Fibroblast of upper back skin (primary cell): ENCODE measurements at regions not wholly inside any gene's neighbourhood (a gene's known extent, or its start where the extent isn't known, plus 50 kb on each side); places are given as distances from the start of the nearest gene placed in this dataset.
A peak's percentile ranks its signal among the peaks of the same experiment; 100 is the strongest.

Experiments used
- DNase-seq: peaks from one replicate; pipeline ENCODE4 v3.0.0-alpha.2; 2013

- DNase-seq = peak; percentile 25
These were observed 236.3 kb downstream of the NFKBIZ start for GRCh38 chr3:102085431-102086176.

- no peak for DNase-seq
These were observed 237.9 kb downstream of the NFKBIZ start for GRCh38 chr3:102087236-102087635.

- no peak for DNase-seq
These were observed 239.9 kb downstream of the NFKBIZ start for GRCh38 chr3:102089239-102089638.

- DNase-seq = peak; percentile 93
These were observed 240.8 kb downstream of the NFKBIZ start for GRCh38 chr3:102089904-102090720.

GRCh38 chr3:102090721-102091045 is 241.4 kb downstream of the NFKBIZ start:
- DNase-seq = peak; percentile 66

GRCh38 chr3:102091358-102091757 is 242.0 kb downstream of the NFKBIZ start:
- no peak for DNase-seq

GRCh38 chr3:102092617-102093466 is 243.5 kb downstream of the NFKBIZ start:
- peak; percentile 75 for DNase-seq

GRCh38 chr3:102094506-102094905 is 245.2 kb downstream of the NFKBIZ start:
- DNase-seq = no peak

GRCh38 chr3:102095383-102095782 is 246.1 kb downstream of the NFKBIZ start:
- DNase-seq = no peak

- DNase-seq = no peak
These were observed 246.8 kb downstream of the NFKBIZ start for GRCh38 chr3:102096066-102096465.

- no peak for DNase-seq
These were observed 249.0 kb downstream of the NFKBIZ start for GRCh38 chr3:102098130-102098885.

- no peak for DNase-seq
These were observed 250.6 kb downstream of the NFKBIZ start for GRCh38 chr3:102099913-102100312.

- no peak for DNase-seq
These were observed 253.1 kb downstream of the NFKBIZ start for GRCh38 chr3:102102394-102102793.

- no peak for DNase-seq
These were observed 254.7 kb downstream of the NFKBIZ start for GRCh38 chr3:102104033-102104432.

GRCh38 chr3:102105193-102105592 is 255.9 kb downstream of the NFKBIZ start:
- DNase-seq = no peak

- peak; percentile 54 for DNase-seq
These were observed 257.2 kb downstream of the NFKBIZ start for GRCh38 chr3:102106416-102107097.

- DNase-seq = no peak
These were observed 263.5 kb downstream of the NFKBIZ start for GRCh38 chr3:102112704-102113230.

- DNase-seq = no peak
These were observed 264.2 kb downstream of the NFKBIZ start for GRCh38 chr3:102113421-102114041.

- no peak for DNase-seq
These were observed 265.1 kb downstream of the NFKBIZ start for GRCh38 chr3:102114264-102114979.

GRCh38 chr3:102122527-102122926 is 273.2 kb downstream of the NFKBIZ start:
- no peak for DNase-seq
